ENCODE measurements at regions not wholly inside any gene's neighbourhood (a gene's known extent, or its start where the extent isn't known, plus 50 kb on each side); places are given as distances from the start of the nearest gene placed in this dataset.

- DNase-seq, result no peak
These were observed 100.9 kb upstream of the ROPN1 start for GRCh38 chr3:124092811-124093210.

GRCh38 chr3:124094496-124094895 lies 102.6 kb upstream of the ROPN1 start:
- DNase-seq, result no peak

DNA sequence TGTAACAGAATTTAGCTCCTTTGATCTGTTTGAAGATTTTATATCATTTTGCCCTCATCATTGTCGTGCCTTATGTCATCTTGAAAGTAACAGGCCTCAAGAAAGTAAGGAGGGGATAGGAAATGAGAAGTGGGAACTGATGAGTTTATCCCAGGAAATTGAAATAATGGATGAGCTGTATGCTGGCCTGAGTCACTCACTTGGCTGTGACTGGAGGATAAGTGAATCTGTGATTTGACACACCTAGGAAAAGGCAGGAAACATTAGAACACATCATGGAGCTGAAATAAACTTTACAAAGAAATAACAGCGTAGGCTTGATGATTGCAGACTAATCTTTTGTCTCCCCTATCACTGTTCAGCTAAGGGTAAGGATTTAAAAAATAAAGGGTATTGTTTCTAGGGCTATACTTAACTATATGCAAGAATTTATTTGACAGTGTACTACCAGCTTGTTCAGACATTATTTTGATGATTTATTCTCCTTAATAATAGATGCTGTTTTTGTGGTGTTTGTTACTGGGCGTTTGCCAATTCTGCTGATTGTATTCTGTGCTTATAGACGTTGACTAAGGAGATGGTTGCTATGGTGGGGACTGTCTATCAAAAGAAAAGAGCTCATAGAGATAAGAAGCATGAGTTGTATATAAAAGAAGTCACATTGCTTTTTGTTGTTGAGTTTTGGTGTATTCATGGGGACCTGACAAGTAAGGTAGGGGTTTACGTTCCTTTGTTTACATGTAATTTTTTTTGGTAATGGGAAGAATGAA lies 105.6 kb upstream of the ROPN1 start:
- DNase-seq, result peak; percentile 31

- no peak for DNase-seq
These were observed 109.7 kb upstream of the ROPN1 start for GRCh38 chr3:124101643-124102042.

DNA sequence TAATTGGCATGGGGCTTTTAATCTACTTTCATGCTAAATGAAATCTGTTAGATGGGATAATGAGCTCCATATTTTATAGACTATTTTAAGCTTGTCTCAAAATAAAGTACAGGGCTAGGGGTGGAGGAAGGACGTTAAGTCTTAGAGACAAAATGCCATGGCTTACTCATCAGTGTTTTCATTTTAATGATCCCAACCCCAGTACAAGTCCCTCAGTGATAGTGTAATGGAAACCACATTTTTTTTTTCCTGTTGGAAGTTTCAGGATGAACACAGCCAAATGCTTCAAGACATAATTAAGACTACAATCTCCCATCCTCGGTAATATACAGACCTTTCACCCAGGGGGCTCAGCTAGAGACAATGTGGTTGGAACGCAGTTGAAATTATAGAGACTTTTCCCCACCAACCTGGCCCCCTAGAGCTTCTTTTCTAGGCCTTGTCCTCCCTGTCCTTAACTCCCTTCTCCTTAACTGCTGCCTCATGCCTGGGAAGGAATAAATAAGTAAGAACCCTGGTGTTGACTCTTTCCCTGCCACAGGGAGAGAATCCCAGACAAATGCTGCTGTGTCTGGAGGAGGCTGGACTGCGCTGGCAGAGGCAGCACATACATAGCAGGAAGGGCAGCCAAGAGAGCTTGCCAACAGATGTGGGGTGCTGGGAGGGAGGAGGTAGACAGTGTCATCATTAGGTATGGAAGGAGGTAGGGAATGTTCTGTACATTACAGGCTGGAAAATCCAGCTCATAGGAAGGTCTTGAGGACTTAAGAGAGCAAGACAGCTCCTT lies 115.4 kb upstream of the ROPN1 start:
- DNase-seq, result no peak

- DNase-seq, result no peak
These were observed 116.5 kb upstream of the ROPN1 start for GRCh38 chr3:124108446-124108845.

- no peak for DNase-seq
These were observed 121.6 kb upstream of the ROPN1 start for GRCh38 chr3:124113485-124113884.

- DNase-seq, result no peak
These were observed 123.4 kb upstream of the ROPN1 start for GRCh38 chr3:124115279-124115678.

DNA sequence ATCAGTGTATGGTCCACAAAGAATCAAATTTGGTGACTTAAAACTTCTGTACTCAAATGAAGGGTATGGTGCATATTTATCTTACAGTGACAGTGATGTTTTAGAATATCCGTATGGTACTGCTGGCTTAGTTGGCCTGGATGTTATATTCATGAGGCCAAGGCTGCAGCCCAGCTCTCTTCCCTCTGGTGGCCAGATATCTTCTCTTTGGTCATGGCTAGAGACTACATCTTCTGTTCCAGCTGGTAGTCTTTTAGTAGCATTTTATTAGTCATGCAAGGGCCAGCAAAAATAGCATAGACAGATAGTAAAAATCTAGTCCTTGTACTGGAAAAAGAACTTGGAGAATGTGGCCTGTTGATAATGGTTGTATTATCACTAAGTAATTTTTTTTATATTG lies 124.0 kb upstream of the ROPN1 start:
- DNase-seq, result no peak

DNA sequence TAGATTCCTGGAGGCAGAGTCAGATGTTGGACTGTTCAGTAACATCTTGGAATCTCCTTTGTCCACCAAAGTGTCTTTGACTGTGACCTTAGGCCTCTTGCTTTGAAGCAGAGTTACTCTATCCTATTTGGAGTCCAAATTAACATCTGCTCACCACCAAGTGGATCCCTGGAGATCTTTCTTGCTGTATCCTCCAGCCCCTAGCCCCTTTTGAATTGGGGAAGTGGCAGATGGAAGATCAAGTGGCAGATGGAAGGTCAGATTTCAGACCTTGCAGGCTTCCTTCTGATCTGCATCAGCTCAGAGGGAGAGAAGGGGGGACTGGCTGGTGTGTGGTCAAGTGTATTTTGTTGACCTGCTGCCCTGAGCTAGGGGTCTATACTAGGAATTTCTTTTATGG lies 125.0 kb upstream of the ROPN1 start:
- DNase-seq, result no peak

GRCh38 chr3:124117486-124117885 lies 125.6 kb upstream of the ROPN1 start:
- no peak for DNase-seq

- no peak for DNase-seq
These were observed 126.5 kb upstream of the ROPN1 start for GRCh38 chr3:124118397-124118796.

GRCh38 chr3:124119056-124119716 lies 127.3 kb upstream of the ROPN1 start:
- no peak for DNase-seq

GRCh38 chr3:124121379-124122312 lies 129.7 kb upstream of the ROPN1 start:
- no peak for DNase-seq

DNA sequence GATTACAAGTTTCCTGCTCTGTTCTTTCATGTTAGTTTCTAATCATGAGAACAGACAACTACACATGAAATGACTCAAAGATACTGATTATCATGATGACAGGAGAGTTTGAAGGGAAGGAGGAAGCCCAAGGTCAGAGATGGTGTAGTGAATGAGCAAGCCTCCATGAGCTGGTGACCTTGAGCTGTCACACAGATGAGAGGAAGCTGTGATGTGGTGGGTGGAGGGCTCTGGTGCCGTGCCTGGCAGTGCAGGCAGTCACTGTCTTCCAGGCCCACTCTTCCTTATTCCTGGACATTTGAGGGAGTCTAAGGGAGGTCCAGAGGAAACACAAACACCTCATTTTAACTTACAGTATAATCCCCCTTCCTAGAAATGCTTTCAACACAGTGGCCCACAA lies 133.4 kb upstream of the ROPN1 start:
- DNase-seq, result no peak

GRCh38 chr3:124126436-124127023 lies 134.6 kb upstream of the ROPN1 start:
- peak; percentile 87 for DNase-seq

DNA sequence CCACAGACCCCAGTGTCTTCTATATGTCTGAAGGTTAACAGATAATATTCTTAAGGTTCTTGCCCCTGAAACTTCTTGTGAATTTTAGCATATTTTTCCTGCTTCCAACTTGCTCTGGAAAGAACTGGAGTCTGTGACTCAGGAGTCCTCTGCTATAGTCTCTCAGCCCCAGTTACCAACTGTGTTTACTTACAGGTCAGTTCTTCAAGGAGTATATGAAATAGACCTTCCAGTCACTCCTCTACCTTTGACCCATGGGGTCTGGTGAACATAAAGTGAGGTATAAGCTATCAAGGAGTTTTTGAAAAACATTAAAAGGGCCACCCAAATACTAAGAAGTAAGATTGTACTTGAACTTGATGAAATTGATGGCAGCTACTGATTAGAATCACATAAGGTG lies 139.2 kb upstream of the ROPN1 start:
- no peak for DNase-seq

DNA sequence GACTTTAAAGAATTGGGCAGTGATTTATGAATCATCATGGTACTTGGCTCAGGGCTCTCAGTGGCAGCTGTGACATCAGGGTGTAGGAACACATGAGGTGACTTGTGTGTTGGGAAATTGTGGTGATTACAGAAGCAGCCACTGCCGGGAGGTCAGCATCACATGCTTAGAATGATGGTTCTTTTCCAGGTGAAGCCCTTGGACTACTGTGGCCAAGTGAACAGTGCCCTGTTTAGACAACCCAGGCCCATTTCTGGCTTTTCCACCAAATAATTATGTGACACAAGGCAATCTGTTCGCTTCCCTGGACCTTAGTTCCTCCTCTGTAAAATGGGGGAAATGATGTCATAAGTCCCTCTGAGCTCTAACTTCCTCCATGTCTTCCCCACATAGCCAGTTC lies 139.7 kb upstream of the ROPN1 start:
- no peak for DNase-seq

GRCh38 chr3:124132813-124133212 lies 140.9 kb upstream of the ROPN1 start:
- DNase-seq, result no peak

- no peak for DNase-seq
These were observed 141.5 kb upstream of the ROPN1 start for GRCh38 chr3:124133366-124133940.

DNA sequence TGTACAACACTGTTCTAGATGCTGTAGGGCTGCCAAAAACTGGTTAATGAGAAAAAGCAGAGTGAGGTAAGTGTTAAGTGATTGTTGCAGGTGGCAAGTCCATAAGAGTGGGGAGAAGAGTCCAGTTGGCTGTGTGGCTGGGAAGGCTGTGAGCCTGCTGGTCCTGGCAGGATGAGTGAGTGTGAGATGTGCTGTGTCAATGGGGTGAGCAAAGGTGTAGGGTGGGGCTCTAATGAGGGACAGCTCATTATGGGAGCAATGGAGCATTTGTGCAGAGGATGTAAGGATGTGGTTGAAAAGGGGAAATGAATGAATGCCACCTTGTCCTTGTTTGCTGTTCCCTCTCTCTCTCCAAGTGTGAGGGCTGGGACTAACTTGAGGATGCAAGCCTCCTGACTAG lies 145.3 kb upstream of the ROPN1 start:
- DNase-seq, result peak; percentile 32

- DNase-seq, result no peak
These were observed 146.2 kb upstream of the ROPN1 start for GRCh38 chr3:124138148-124138547.

Data from NCI-H1105 (cell line).